ENCODE measurements at regions not wholly inside any gene's neighbourhood (a gene's known extent, or its start where the extent isn't known, plus 50 kb on each side); places are given as distances from the start of the nearest gene placed in this dataset.

DNA sequence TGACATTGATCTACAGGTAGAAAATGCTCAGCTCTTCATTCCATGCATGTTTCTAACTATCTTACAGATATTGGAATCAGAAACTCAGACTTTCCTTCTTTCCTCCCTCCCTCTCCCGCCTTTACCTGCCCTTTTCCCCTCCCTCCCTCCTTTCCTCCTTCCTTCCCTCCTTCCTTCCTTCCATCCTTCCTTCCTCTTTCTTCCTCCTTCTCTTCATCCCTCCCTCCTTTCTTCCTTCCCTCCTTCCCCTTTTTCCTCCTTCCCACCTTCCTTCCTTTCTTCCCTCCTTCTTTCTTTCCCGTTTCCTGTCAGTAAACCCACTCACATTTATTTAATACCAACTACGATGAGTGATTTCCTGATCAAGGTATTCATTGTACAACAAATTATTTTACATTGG, 113.4 kb upstream of the IRS2 start:
- H3K27ac ChIP-seq (ENCODE audit: low read length, poor library complexity, severe bottlenecking), result no peak overlapping the region
- 88% methylated on average over 2 of the region's 3 CpGs for WGBS

GRCh38 chr13:109899316-109899715, 112.9 kb upstream of the IRS2 start:
- H3K4me2 ChIP-seq (ENCODE audit: low read length, poor library complexity, severe bottlenecking), result no peak overlapping the region
- no peaks in the 10 kb centered on the region for H3K36me3 ChIP-seq (ENCODE audit: control insufficient read depth in 1 of 2, insufficient read depth in 2 of 2, low read depth in 1 of 2, low read length in 2 of 2)
- no peak overlapping the region for H3K14ac ChIP-seq (ENCODE audit: low read length in 2 of 2)
- peaks cover 1% of the 10 kb centered on the region for H3K4me1 ChIP-seq (ENCODE audit: control insufficient read depth, insufficient read depth, low read depth, low read length)
- DNase-seq, result no peak
- H3K9ac ChIP-seq (ENCODE audit: low read length), result no peak overlapping the region
- H2BK120ac ChIP-seq (ENCODE audit: low read depth, low read length), result no peak overlapping the region
- no peaks in the 10 kb centered on the region for H3K9me3 ChIP-seq (ENCODE audit: control insufficient read depth, low read length)
- H3K4ac ChIP-seq (ENCODE audit: low read depth in 1 of 2, low read length in 2 of 2), result no peak overlapping the region
- H3K27me3 ChIP-seq (ENCODE audit: control insufficient read depth in 1 of 2, insufficient read depth in 1 of 2, low read length in 2 of 2), result peaks cover 0 to 7% of the 10 kb centered on the region in 2 experiments
- no peak overlapping the region for H2BK15ac ChIP-seq (ENCODE audit: low read depth, poor library complexity, severe bottlenecking)
- H2BK12ac ChIP-seq (ENCODE audit: low read length in 2 of 2), result no peak overlapping the region
- H4K8ac ChIP-seq (ENCODE audit: low read length), result no peak overlapping the region
- H2AFZ ChIP-seq (ENCODE audit: low read depth, low read length), result no peak overlapping the region
- H2AK5ac ChIP-seq (ENCODE audit: low read length, severe bottlenecking), result no peak overlapping the region
- no peak overlapping the region for H3K4me3 ChIP-seq (ENCODE audit: insufficient read depth in 1 of 2, low read depth in 1 of 2, low read length in 2 of 2)
- no peak overlapping the region for H4K91ac ChIP-seq (ENCODE audit: low read length)
- H2BK5ac ChIP-seq (ENCODE audit: low read depth, low read length, poor library complexity, severe bottlenecking), result no peak overlapping the region
- WGBS, result 100% methylated on average over 3 of the region's 3 CpGs
- H3K18ac ChIP-seq (ENCODE audit: low read depth in 1 of 2, low read length in 2 of 2), result no peak overlapping the region
- H3K27ac ChIP-seq (ENCODE audit: low read length, poor library complexity, severe bottlenecking), result no peak overlapping the region
- H3K23ac ChIP-seq (ENCODE audit: low read length in 2 of 2), result no peak overlapping the region
- H3K79me1 ChIP-seq (replicated peaks; ENCODE audit: low read length, poor library complexity, severe bottlenecking), result no peaks in the 10 kb centered on the region

More for the DNA sequence above, 113.4 kb upstream of the IRS2 start:
- Histone ChIP-seq H3K9me3 (ENCODE audit: control insufficient read depth, low read length) (no peaks in the 10 kb centered on the region), H3K36me3 (ENCODE audit: control insufficient read depth in 1 of 2, insufficient read depth in 2 of 2, low read depth in 1 of 2, low read length in 2 of 2) (no peaks in the 10 kb centered on the region), H2AFZ (ENCODE audit: low read depth, low read length) (no peak overlapping the region), H3K4me2 (ENCODE audit: low read length, poor library complexity, severe bottlenecking) (no peak overlapping the region), H3K4me3 (ENCODE audit: insufficient read depth in 1 of 2, low read depth in 1 of 2, low read length in 2 of 2) (no peak overlapping the region), H2BK120ac (ENCODE audit: low read depth, low read length) (no peak overlapping the region), H3K4me1 (ENCODE audit: control insufficient read depth, insufficient read depth, low read depth, low read length) (peaks cover 1% of the 10 kb centered on the region), H3K27me3 (ENCODE audit: control insufficient read depth in 1 of 2, insufficient read depth in 1 of 2, low read length in 2 of 2) (peaks cover 0 to 7% of the 10 kb centered on the region in 2 experiments), H3K9ac (ENCODE audit: low read length) (no peak overlapping the region), H4K8ac (ENCODE audit: low read length) (no peak overlapping the region), H3K18ac (ENCODE audit: low read depth in 1 of 2, low read length in 2 of 2) (no peak overlapping the region), H3K23ac (ENCODE audit: low read length in 2 of 2) (no peak overlapping the region), H2BK15ac (ENCODE audit: low read depth, poor library complexity, severe bottlenecking) (no peak overlapping the region), H2BK12ac (ENCODE audit: low read length in 2 of 2) (no peak overlapping the region), H4K91ac (ENCODE audit: low read length) (no peak overlapping the region), H2BK5ac (ENCODE audit: low read depth, low read length, poor library complexity, severe bottlenecking) (no peak overlapping the region), H2AK5ac (ENCODE audit: low read length, severe bottlenecking) (no peak overlapping the region), H3K79me1 (replicated peaks; ENCODE audit: low read length, poor library complexity, severe bottlenecking) (no peaks in the 10 kb centered on the region), H3K14ac (ENCODE audit: low read length in 2 of 2) (no peak overlapping the region), H3K4ac (ENCODE audit: low read depth in 1 of 2, low read length in 2 of 2) (no peak overlapping the region)
- no peak for DNase-seq

GRCh38 chr13:109897988-109898624, 111.7 kb upstream of the IRS2 start:
- Histone ChIP-seq H2BK120ac (ENCODE audit: low read depth, low read length) (no peak overlapping the region), H3K18ac (ENCODE audit: low read depth in 1 of 2, low read length in 2 of 2) (no peak overlapping the region), H3K9me3 (ENCODE audit: control insufficient read depth, low read length) (no peaks in the 10 kb centered on the region), H3K4me1 (ENCODE audit: control insufficient read depth, insufficient read depth, low read depth, low read length) (peaks cover 1% of the 10 kb centered on the region), H3K36me3 (ENCODE audit: control insufficient read depth in 1 of 2, insufficient read depth in 2 of 2, low read depth in 1 of 2, low read length in 2 of 2) (no peaks in the 10 kb centered on the region), H3K9ac (ENCODE audit: low read length) (no peak overlapping the region), H2AK5ac (ENCODE audit: low read length, severe bottlenecking) (no peak overlapping the region), H3K14ac (ENCODE audit: low read length in 2 of 2) (no peak overlapping the region), H2BK15ac (ENCODE audit: low read depth, poor library complexity, severe bottlenecking) (no peak overlapping the region), H3K79me1 (replicated peaks; ENCODE audit: low read length, poor library complexity, severe bottlenecking) (no peaks in the 10 kb centered on the region), H2BK5ac (ENCODE audit: low read depth, low read length, poor library complexity, severe bottlenecking) (no peak overlapping the region), H2AFZ (ENCODE audit: low read depth, low read length) (no peak overlapping the region), H3K27me3 (ENCODE audit: control insufficient read depth in 1 of 2, insufficient read depth in 1 of 2, low read length in 2 of 2) (peaks cover 0 to 7% of the 10 kb centered on the region in 2 experiments), H4K91ac (ENCODE audit: low read length) (no peak overlapping the region), H3K23ac (ENCODE audit: low read length in 2 of 2) (no peak overlapping the region), H3K4me3 (ENCODE audit: insufficient read depth in 1 of 2, low read depth in 1 of 2, low read length in 2 of 2) (no peak overlapping the region), H4K8ac (ENCODE audit: low read length) (no peak overlapping the region), H3K4me2 (ENCODE audit: low read length, poor library complexity, severe bottlenecking) (no peak overlapping the region), H2BK12ac (ENCODE audit: low read length in 2 of 2) (no peak overlapping the region), H3K27ac (ENCODE audit: low read length, poor library complexity, severe bottlenecking) (no peak overlapping the region), H3K4ac (ENCODE audit: low read depth in 1 of 2, low read length in 2 of 2) (no peak overlapping the region)
- DNase-seq, result no peak
- 60% methylated on average over 3 of the region's 5 CpGs for WGBS

DNA sequence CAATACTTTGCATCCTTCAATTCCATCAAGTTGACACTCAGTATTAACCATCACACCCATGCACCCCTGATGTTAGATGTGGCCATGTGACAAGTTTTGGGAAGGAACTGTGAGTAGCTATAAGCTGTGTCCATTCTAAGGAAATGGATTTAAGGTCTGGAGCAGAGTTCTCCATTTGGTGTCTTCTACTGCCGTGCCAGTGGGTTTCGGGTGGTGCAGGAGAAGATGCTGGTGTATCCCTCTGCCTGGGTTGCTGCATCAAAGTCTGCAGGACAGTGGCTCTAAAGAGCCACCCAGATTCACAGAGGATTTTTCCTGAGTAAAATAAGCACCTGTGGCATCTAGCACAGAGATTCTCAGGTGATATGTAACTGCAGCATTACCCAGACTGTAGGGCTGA, 105.7 kb upstream of the IRS2 start:
- Histone ChIP-seq H3K4me2 (ENCODE audit: low read length, poor library complexity, severe bottlenecking) (no peak overlapping the region), H3K4ac (ENCODE audit: low read depth in 1 of 2, low read length in 2 of 2) (no peak overlapping the region), H3K36me3 (ENCODE audit: control insufficient read depth in 1 of 2, insufficient read depth in 2 of 2, low read depth in 1 of 2, low read length in 2 of 2) (no peaks in the 10 kb centered on the region), H3K14ac (ENCODE audit: low read length in 2 of 2) (no peak overlapping the region), H2BK12ac (ENCODE audit: low read length in 2 of 2) (no peak overlapping the region), H3K9ac (ENCODE audit: low read length) (no peak overlapping the region), H3K23ac (ENCODE audit: low read length in 2 of 2) (no peak overlapping the region), H2BK5ac (ENCODE audit: low read depth, low read length, poor library complexity, severe bottlenecking) (no peak overlapping the region), H2BK15ac (ENCODE audit: low read depth, poor library complexity, severe bottlenecking) (no peak overlapping the region), H3K79me1 (replicated peaks; ENCODE audit: low read length, poor library complexity, severe bottlenecking) (no peaks in the 10 kb centered on the region), H3K4me1 (ENCODE audit: control insufficient read depth, insufficient read depth, low read depth, low read length) (no peaks in the 10 kb centered on the region), H3K27me3 (ENCODE audit: control insufficient read depth in 1 of 2, insufficient read depth in 1 of 2, low read length in 2 of 2) (no peaks in the 10 kb centered on the region), H4K8ac (ENCODE audit: low read length) (no peak overlapping the region), H4K91ac (ENCODE audit: low read length) (peak overlapping the region; percentile 11), H2BK120ac (ENCODE audit: low read depth, low read length) (no peak overlapping the region), H3K4me3 (ENCODE audit: insufficient read depth in 1 of 2, low read depth in 1 of 2, low read length in 2 of 2) (no peak overlapping the region), H3K18ac (ENCODE audit: low read depth in 1 of 2, low read length in 2 of 2) (no peak overlapping the region), H3K27ac (ENCODE audit: low read length, poor library complexity, severe bottlenecking) (no peak overlapping the region), H2AFZ (ENCODE audit: low read depth, low read length) (no peak overlapping the region), H3K9me3 (ENCODE audit: control insufficient read depth, low read length) (no peaks in the 10 kb centered on the region), H2AK5ac (ENCODE audit: low read length, severe bottlenecking) (no peak overlapping the region)
- 98% methylated on average over 2 of the region's 2 CpGs for WGBS
- DNase-seq, result no peak

Data from mesenchymal stem cell (in vitro differentiated cells and primary cell).